ENCODE measurements at regions not wholly inside any gene's neighbourhood (a gene's known extent, or its start where the extent isn't known, plus 50 kb on each side); places are given as distances from the start of the nearest gene placed in this dataset.
"Not testable (repeated sequence)": the region's sequence is repeated elsewhere in the genome, so short reads cannot be mapped to it uniquely, and the experiment has no call there.

DNA sequence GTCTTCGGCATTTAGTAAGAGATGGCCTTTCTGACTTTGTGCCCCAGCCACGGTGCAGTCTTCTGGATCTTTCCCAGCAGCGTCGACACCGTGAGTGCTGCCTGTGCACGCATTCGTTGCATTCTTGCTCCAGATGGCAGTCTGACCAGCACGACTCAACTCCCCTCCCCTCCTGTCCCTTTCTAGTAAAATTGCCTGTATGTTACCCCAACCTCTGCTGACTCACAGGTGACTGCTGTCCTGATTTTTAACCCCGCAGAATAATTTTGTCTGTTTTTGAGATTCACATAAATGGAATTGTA, 262.8 kb upstream of the PLGLB1 start:
- TF ChIP-seq CTCF (IDR thresholded peaks at IDR 0.05 in 8 of 11, conservative IDR thresholded peaks at IDR 0.05 in 3 of 11); POLR2A (IDR thresholded peaks at IDR 0.05): not testable (repeated sequence)

Data from spleen (tissue), 7 donors.